Caco-2 (cell line): ENCODE measurements at regions not wholly inside any gene's neighbourhood (a gene's known extent, or its start where the extent isn't known, plus 50 kb on each side); places are given as distances from the start of the nearest gene placed in this dataset.

Experiments used
- BruUV-seq: library from RNA; stranded (reverse); fragments of 400-500 nt; replicated peaks from 2 replicates; lab custom pipeline; 2021; lab: Mats Ljungman, UMichigan
- CTCF ChIA-PET: fragments of 300-600 bp; sonication (Branson Sonifier 250); formaldehyde crosslinking; loops from one replicate; lab custom pipeline; 2022; ENCODE audit warnings: antibody characterized with exemption; lab: Charles Lee
- POLR2A ChIA-PET: fragments of 300-600 bp; sonication (Branson Sonifier 250); formaldehyde crosslinking; loops from one replicate; lab custom pipeline; 2022; ENCODE audit warnings: antibody characterized with exemption; lab: Charles Lee
- DNase-seq, 2 experiments: peaks; one replicate each; pipeline versions ENCODE4 v3.0.0 to v3.0.0-alpha.2; 2020 to 2022
- H3K27me3 ChIP-seq: replicated peaks from 2 replicates; pipeline ENCODE4 v1.6.0; 2011; ENCODE audit warnings: low read length; ENCODE audit not compliant: control insufficient read depth, insufficient read depth
- H3K36me3 ChIP-seq: 2 replicates; pipeline ENCODE4 v1.5.1; 2011; ENCODE audit warnings: low read length; ENCODE audit not compliant: control insufficient read depth, insufficient read depth
- H3K4me1 ChIP-seq: fragments of 250-450 bp; sonication (Bioruptor Pico); 2 replicates; pipeline ENCODE4 v1.5.1; 2020; ENCODE audit warnings: mild to moderate bottlenecking
- H3K4me3 ChIP-seq: 2 replicates; pipeline ENCODE4 v1.5.1; 2011; ENCODE audit warnings: low read depth, mild to moderate bottlenecking, control low read depth, low read length
- H3K9me3 ChIP-seq: fragments of 250-450 bp; sonication (Bioruptor Pico); 2 replicates; pipeline ENCODE4 v1.5.1; 2020; ENCODE audit warnings: mild to moderate bottlenecking, moderate library complexity
- H3K27ac Mint-ChIP-seq: one replicate; pipeline ENCODE4 v1.8.0; 2022; ENCODE audit warnings: mixed read lengths; ENCODE audit not compliant: unreplicated experiment
- H3K27me3 Mint-ChIP-seq: one replicate; pipeline ENCODE4 v1.8.0; 2022; ENCODE audit warnings: mixed read lengths; ENCODE audit not compliant: insufficient read depth, unreplicated experiment
- H3K36me3 Mint-ChIP-seq: one replicate; pipeline ENCODE4 v1.8.0; 2022; ENCODE audit warnings: mild to moderate bottlenecking, mixed read lengths; ENCODE audit not compliant: insufficient read depth, unreplicated experiment
- H3K4me1 Mint-ChIP-seq: one replicate; pipeline ENCODE4 v1.8.0; 2022; ENCODE audit warnings: low read depth, mixed read lengths; ENCODE audit not compliant: unreplicated experiment
- H3K4me3 Mint-ChIP-seq: one replicate; pipeline ENCODE4 v1.8.0; 2022; ENCODE audit warnings: mild to moderate bottlenecking, moderate library complexity, mixed read lengths; ENCODE audit not compliant: unreplicated experiment
- H3K9me3 Mint-ChIP-seq: one replicate; pipeline ENCODE4 v1.8.0; 2022; ENCODE audit warnings: mixed read lengths; ENCODE audit not compliant: unreplicated experiment
- intact Hi-C: fragments of 100-400 bp; cut with micrococcal nuclease; formaldehyde crosslinking; loops from one replicate; pipeline ENCODE4 v1.10.0; 2022; ENCODE audit not compliant: unreplicated experiment
- TF ChIP-seq, protein P1 (sequence below), 2 experiments: fragments of 200-600 bp in 1 of 2; IDR thresholded peaks; 1 replicate in 1 of 2; 2 replicates in 1 of 2; pipeline versions ENCODE4 v1.5.1 to v1.8.0; 2011 to 2022; ENCODE audit warnings: antibody characterized with exemption in 1 of 2, control low read depth in 1 of 2, inconsistent platforms in 1 of 2, low read depth in 1 of 2, low read length in 1 of 2, mild to moderate bottlenecking in 1 of 2, moderate library complexity in 1 of 2; ENCODE audit not compliant: insufficient read depth in 1 of 2, severe bottlenecking in 1 of 2, unreplicated experiment in 1 of 2

DNA sequence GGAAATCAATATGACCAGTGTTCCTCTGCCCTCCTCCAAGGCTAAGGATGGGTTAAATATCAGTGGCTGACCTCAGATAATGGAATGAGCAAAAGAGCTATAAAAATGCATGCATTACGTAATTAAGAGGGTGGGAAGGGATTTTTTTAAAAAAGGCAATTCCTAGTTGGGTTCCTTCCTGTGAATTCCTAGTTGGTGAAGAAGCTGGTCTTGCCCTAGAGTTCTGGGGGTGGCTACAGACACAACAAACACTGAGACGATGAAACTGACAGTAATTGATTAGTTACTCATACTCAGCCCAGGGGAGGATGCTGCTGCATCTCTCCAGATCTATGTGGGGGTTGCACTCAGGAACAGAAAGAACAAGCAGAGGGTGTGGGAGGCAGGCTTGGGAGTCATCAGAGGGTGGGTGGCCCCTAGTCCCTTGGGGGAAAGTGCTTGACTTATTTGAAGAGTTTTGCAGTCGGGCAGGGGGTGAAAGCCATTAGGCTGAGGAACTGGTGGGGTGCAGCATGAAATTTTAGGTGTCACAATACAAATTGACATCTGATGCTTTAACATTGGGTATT lies 662.0 kb upstream of the FRG1 start:
- no peaks in the 10 kb centered on the region for H3K27me3 ChIP-seq
- DNase-seq = no peak
- Mint-ChIP-seq H3K36me3 (no peaks in the 10 kb centered on the region), H3K27ac (no peak overlapping the region), H3K4me1 (no peaks in the 10 kb centered on the region), H3K4me3 (no peak overlapping the region), H3K9me3 (peaks cover 13% of the 10 kb centered on the region), H3K27me3 (no peaks in the 10 kb centered on the region)
- H3K4me1 ChIP-seq = no peaks in the 10 kb centered on the region
- CTCF ChIA-PET = no interaction called here
- H3K9me3 ChIP-seq = no peaks in the 10 kb centered on the region
- no TSS peak for BruUV-seq
- POLR2A ChIA-PET = no interaction called here
- intact Hi-C loops = no loop called here
- TF ChIP-seq, protein P1, sequence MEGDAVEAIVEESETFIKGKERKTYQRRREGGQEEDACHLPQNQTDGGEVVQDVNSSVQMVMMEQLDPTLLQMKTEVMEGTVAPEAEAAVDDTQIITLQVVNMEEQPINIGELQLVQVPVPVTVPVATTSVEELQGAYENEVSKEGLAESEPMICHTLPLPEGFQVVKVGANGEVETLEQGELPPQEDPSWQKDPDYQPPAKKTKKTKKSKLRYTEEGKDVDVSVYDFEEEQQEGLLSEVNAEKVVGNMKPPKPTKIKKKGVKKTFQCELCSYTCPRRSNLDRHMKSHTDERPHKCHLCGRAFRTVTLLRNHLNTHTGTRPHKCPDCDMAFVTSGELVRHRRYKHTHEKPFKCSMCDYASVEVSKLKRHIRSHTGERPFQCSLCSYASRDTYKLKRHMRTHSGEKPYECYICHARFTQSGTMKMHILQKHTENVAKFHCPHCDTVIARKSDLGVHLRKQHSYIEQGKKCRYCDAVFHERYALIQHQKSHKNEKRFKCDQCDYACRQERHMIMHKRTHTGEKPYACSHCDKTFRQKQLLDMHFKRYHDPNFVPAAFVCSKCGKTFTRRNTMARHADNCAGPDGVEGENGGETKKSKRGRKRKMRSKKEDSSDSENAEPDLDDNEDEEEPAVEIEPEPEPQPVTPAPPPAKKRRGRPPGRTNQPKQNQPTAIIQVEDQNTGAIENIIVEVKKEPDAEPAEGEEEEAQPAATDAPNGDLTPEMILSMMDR (IDR thresholded peaks at IDR 0.05; ENCODE audit: insufficient read depth in 1 of 2, low read depth in 1 of 2, low read length in 1 of 2, severe bottlenecking in 1 of 2, unreplicated experiment in 1 of 2) = no peak
- no peaks in the 10 kb centered on the region for H3K36me3 ChIP-seq
- no peak overlapping the region for H3K4me3 ChIP-seq

DNA sequence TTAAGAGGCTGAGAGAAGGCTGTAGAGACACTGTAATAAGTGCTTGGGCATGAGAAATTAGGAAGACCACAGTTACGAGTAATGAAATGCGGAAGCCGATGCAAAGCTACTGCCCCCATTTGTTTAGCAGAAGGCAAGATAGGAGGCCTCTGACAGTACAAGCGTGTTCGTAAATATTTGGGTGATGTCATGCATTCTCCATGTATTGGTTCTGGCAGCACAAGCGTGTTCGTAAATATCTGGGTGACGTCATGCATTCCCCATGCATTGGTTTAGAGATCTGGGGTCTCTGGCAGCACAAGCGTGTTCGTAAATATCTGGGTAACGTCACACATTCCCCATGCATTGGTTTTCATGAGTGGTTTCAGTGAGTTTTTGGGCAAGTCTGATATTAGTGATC lies 661.5 kb upstream of the FRG1 start:
- no TSS peak for BruUV-seq
- Histone ChIP-seq H3K4me3 (no peak overlapping the region), H3K27me3 (no peaks in the 10 kb centered on the region), H3K4me1 (no peaks in the 10 kb centered on the region), H3K9me3 (no peaks in the 10 kb centered on the region), H3K36me3 (no peaks in the 10 kb centered on the region)
- intact Hi-C loops = no loop called here
- Mint-ChIP-seq H3K4me3 (no peak overlapping the region), H3K36me3 (no peaks in the 10 kb centered on the region), H3K27me3 (no peaks in the 10 kb centered on the region), H3K27ac (no peak overlapping the region), H3K9me3 (peaks cover 18% of the 10 kb centered on the region), H3K4me1 (no peaks in the 10 kb centered on the region)
- DNase-seq = no peak
- TF ChIP-seq, protein P1 (IDR thresholded peaks at IDR 0.05; ENCODE audit: insufficient read depth in 1 of 2, low read depth in 1 of 2, low read length in 1 of 2, severe bottlenecking in 1 of 2, unreplicated experiment in 1 of 2) = no peak
- CTCF ChIA-PET = no interaction called here
- POLR2A ChIA-PET = no interaction called here

DNA sequence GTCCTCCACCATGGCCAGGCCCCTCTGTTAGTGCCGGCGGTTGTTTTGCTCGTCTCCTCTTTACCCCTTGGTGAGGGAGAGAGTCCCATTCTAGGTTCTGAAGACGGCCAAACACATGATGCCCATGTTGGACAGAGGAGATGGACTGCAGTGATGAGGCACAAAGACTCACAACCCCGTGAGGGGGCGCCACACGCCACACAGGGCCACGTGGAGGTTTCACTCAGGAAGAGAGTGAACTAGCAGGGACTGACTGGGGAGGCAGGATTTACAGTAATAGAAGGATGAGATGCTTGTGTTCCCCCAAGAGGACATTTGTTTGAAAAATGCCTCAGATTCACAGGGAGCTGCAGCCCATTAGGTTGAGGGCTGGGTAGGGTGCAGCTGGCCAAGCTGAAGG lies 655.3 kb upstream of the FRG1 start:
- CTCF ChIA-PET = no interaction called here
- Mint-ChIP-seq H3K4me3 (no peak overlapping the region), H3K27me3 (no peaks in the 10 kb centered on the region), H3K36me3 (no peaks in the 10 kb centered on the region), H3K4me1 (no peaks in the 10 kb centered on the region), H3K27ac (no peak overlapping the region), H3K9me3 (peaks cover 10% of the 10 kb centered on the region)
- DNase-seq = no peak
- H3K27me3 ChIP-seq = no peaks in the 10 kb centered on the region
- no peaks in the 10 kb centered on the region for H3K36me3 ChIP-seq
- BruUV-seq = no TSS peak
- intact Hi-C loops = no loop called here
- H3K4me1 ChIP-seq = no peaks in the 10 kb centered on the region
- H3K4me3 ChIP-seq = no peak overlapping the region
- TF ChIP-seq, protein P1 (IDR thresholded peaks at IDR 0.05; ENCODE audit: insufficient read depth in 1 of 2, low read depth in 1 of 2, low read length in 1 of 2, severe bottlenecking in 1 of 2, unreplicated experiment in 1 of 2) = no peak
- POLR2A ChIA-PET = no interaction called here
- no peaks in the 10 kb centered on the region for H3K9me3 ChIP-seq
